ENCODE measurements at regions not wholly inside any gene's neighbourhood (a gene's known extent, or its start where the extent isn't known, plus 50 kb on each side); places are given as distances from the start of the nearest gene placed in this dataset.

GRCh38 chr17:417691-418420, 65.2 kb upstream of the RPH3AL start:
- Histone ChIP-seq H3K4me1 (peaks cover under 1% of the 10 kb centered on the region), H3K27me3 (ENCODE audit: low read depth) (no peaks in the 10 kb centered on the region), H3K9me3 (no peaks in the 10 kb centered on the region), H3K36me3 (peaks cover 11% of the 10 kb centered on the region), H3K27ac (no peak overlapping the region), H3K4me3 (no peak overlapping the region)
- intact Hi-C loops (cut with DNase I): no loop called here
- TF ChIP-seq CTCF (IDR thresholded peaks at IDR 0.05): no peak
- ATAC-seq (no peak), DNase-seq (no peak)

- peaks cover 14% of the 10 kb centered on the region for H3K4me1 ChIP-seq
- intact Hi-C loops (cut with DNase I): no loop called here
- H3K9me3 ChIP-seq: no peaks in the 10 kb centered on the region
- no peaks in the 10 kb centered on the region for H3K27me3 ChIP-seq (ENCODE audit: low read depth)
- TF ChIP-seq CTCF (IDR thresholded peaks at IDR 0.05): no peak
- peak overlapping the region; percentile 5 for H3K27ac ChIP-seq
- no peak for DNase-seq
- peak overlapping the region; percentile 14 for H3K4me3 ChIP-seq
- ATAC-seq: peak; percentile 30 to 33
- peaks cover 11% of the 10 kb centered on the region for H3K36me3 ChIP-seq
These were observed 63.9 kb upstream of the RPH3AL start for GRCh38 chr17:416293-417206.

- H3K36me3 ChIP-seq: peaks cover 11% of the 10 kb centered on the region
- ATAC-seq: no peak
- no peaks in the 10 kb centered on the region for H3K9me3 ChIP-seq
- H3K27ac ChIP-seq: no peak overlapping the region
- H3K4me1 ChIP-seq: peaks cover 26% of the 10 kb centered on the region
- H3K4me3 ChIP-seq: no peak overlapping the region
- intact Hi-C loops (cut with DNase I): loop anchor here (5.0 kb wide), 1 partner anchor 288 kb away; no protein-coding TSS in a partner anchor
- H3K27me3 ChIP-seq (ENCODE audit: low read depth): no peaks in the 10 kb centered on the region
- no peak for DNase-seq
- TF ChIP-seq CTCF (IDR thresholded peaks at IDR 0.05): no peak
These were observed 61.2 kb upstream of the RPH3AL start for GRCh38 chr17:413706-414380.

GRCh38 chr17:413016-413350, 60.4 kb upstream of the RPH3AL start:
- H3K27ac ChIP-seq: no peak overlapping the region
- H3K36me3 ChIP-seq: peaks cover 11% of the 10 kb centered on the region
- ATAC-seq: no peak
- DNase-seq: no peak
- TF ChIP-seq CTCF (IDR thresholded peaks at IDR 0.05): no peak
- H3K27me3 ChIP-seq (ENCODE audit: low read depth): no peaks in the 10 kb centered on the region
- peaks cover 26% of the 10 kb centered on the region for H3K4me1 ChIP-seq
- intact Hi-C loops (cut with DNase I): loop anchor here (5.0 kb wide), 1 partner anchor 289 kb away; no protein-coding TSS in a partner anchor
- no peaks in the 10 kb centered on the region for H3K9me3 ChIP-seq
- no peak overlapping the region for H3K4me3 ChIP-seq

GRCh38 chr17:412211-413015, 59.8 kb upstream of the RPH3AL start:
- peak; percentile 74 for TF ChIP-seq CTCF (IDR thresholded peaks at IDR 0.05)
- Histone ChIP-seq H3K36me3 (peaks cover 11% of the 10 kb centered on the region), H3K4me1 (peaks cover 26% of the 10 kb centered on the region)

More at GRCh38 chr17:412211-413015, 59.8 kb upstream of the RPH3AL start:
- no peak for ATAC-seq
- Histone ChIP-seq H3K27me3 (ENCODE audit: low read depth) (no peaks in the 10 kb centered on the region), H3K27ac (no peak overlapping the region), H3K9me3 (no peaks in the 10 kb centered on the region), H3K4me3 (no peak overlapping the region)
- intact Hi-C loops (cut with DNase I): loop anchor here (5.0 kb wide), 1 partner anchor 290 kb away; no protein-coding TSS in a partner anchor
- DNase-seq: no peak
